ENCODE measurements at regions not wholly inside any gene's neighbourhood (a gene's known extent, or its start where the extent isn't known, plus 50 kb on each side); places are given as distances from the start of the nearest gene placed in this dataset.
A peak's percentile ranks its signal among the peaks of the same experiment; 100 is the strongest.

DNA sequence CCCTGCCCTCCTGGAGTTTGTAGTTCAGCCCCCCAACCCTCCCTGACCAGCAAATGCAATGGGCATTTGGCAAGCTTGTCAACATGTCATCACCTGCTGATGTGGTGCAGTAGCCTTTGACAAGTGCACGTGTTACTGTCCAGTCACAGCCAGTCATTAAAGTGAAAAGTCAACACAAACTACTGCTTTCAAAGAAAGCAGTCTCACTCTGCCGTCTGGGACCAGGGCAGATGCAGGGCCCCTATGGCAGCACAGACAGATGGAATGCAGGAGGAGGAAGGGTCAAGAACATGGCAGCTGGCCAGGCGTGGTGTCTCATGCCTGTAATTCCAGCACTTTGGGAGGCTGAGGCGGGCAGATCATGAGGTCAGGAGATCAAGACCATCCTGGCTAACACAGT, 222.4 kb upstream of the OSR1 start (continued):
- TF ChIP-seq, protein P1, sequence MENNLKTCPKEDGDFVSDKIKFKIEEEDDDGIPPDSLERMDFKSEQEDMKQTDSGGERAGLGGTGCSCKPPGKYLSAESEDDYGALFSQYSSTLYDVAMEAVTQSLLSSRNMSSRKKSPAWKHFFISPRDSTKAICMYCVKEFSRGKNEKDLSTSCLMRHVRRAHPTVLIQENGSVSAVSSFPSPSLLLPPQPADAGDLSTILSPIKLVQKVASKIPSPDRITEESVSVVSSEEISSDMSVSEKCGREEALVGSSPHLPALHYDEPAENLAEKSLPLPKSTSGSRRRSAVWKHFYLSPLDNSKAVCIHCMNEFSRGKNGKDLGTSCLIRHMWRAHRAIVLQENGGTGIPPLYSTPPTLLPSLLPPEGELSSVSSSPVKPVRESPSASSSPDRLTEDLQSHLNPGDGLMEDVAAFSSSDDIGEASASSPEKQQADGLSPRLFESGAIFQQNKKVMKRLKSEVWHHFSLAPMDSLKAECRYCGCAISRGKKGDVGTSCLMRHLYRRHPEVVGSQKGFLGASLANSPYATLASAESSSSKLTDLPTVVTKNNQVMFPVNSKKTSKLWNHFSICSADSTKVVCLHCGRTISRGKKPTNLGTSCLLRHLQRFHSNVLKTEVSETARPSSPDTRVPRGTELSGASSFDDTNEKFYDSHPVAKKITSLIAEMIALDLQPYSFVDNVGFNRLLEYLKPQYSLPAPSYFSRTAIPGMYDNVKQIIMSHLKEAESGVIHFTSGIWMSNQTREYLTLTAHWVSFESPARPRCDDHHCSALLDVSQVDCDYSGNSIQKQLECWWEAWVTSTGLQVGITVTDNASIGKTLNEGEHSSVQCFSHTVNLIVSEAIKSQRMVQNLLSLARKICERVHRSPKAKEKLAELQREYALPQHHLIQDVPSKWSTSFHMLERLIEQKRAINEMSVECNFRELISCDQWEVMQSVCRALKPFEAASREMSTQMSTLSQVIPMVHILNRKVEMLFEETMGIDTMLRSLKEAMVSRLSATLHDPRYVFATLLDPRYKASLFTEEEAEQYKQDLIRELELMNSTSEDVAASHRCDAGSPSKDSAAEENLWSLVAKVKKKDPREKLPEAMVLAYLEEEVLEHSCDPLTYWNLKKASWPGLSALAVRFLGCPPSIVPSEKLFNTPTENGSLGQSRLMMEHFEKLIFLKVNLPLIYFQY (CRISPR knock-in tag; IDR thresholded peaks at IDR 0.05; ENCODE audit: borderline replicate concordance): no peak
- no peak for TF ChIP-seq ZNF296 (CRISPR knock-in tag; conservative IDR thresholded peaks at IDR 0.05)
- TF ChIP-seq ZNF773 (CRISPR knock-in tag; IDR thresholded peaks at IDR 0.05; ENCODE audit: borderline replicate concordance): no peak
- TF ChIP-seq, protein P2, sequence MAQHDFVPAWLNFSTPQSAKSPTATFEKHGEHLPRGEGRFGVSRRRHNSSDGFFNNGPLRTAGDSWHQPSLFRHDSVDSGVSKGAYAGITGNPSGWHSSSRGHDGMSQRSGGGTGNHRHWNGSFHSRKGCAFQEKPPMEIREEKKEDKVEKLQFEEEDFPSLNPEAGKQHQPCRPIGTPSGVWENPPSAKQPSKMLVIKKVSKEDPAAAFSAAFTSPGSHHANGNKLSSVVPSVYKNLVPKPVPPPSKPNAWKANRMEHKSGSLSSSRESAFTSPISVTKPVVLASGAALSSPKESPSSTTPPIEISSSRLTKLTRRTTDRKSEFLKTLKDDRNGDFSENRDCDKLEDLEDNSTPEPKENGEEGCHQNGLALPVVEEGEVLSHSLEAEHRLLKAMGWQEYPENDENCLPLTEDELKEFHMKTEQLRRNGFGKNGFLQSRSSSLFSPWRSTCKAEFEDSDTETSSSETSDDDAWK (CRISPR knock-in tag; IDR thresholded peaks at IDR 0.05): no peak
- TF ChIP-seq HMGA1 (CRISPR knock-in tag; conservative IDR thresholded peaks at IDR 0.05): no peak
- no peak for TF ChIP-seq ZMAT3 (CRISPR knock-in tag; conservative IDR thresholded peaks at IDR 0.05)
- TF ChIP-seq, protein P3, sequence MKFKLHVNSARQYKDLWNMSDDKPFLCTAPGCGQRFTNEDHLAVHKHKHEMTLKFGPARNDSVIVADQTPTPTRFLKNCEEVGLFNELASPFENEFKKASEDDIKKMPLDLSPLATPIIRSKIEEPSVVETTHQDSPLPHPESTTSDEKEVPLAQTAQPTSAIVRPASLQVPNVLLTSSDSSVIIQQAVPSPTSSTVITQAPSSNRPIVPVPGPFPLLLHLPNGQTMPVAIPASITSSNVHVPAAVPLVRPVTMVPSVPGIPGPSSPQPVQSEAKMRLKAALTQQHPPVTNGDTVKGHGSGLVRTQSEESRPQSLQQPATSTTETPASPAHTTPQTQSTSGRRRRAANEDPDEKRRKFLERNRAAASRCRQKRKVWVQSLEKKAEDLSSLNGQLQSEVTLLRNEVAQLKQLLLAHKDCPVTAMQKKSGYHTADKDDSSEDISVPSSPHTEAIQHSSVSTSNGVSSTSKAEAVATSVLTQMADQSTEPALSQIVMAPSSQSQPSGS (CRISPR knock-in tag; IDR thresholded peaks at IDR 0.05): no peak
- TF ChIP-seq BHLHE40 (IDR thresholded peaks at IDR 0.05; ENCODE audit: low read length): peak; percentile 90
- no peak for TF ChIP-seq NFYB (CRISPR knock-in tag; IDR thresholded peaks at IDR 0.05)
- TF ChIP-seq, protein P4, sequence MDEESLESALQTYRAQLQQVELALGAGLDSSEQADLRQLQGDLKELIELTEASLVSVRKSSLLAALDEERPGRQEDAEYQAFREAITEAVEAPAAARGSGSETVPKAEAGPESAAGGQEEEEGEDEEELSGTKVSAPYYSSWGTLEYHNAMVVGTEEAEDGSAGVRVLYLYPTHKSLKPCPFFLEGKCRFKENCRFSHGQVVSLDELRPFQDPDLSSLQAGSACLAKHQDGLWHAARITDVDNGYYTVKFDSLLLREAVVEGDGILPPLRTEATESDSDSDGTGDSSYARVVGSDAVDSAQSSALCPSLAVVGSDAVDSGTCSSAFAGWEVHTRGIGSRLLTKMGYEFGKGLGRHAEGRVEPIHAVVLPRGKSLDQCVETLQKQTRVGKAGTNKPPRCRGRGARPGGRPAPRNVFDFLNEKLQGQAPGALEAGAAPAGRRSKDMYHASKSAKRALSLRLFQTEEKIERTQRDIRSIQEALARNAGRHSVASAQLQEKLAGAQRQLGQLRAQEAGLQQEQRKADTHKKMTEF (CRISPR knock-in tag; IDR thresholded peaks at IDR 0.05): no peak
- no peak for TF ChIP-seq GFI1 (CRISPR knock-in tag; IDR thresholded peaks at IDR 0.05; ENCODE audit: borderline replicate concordance)
- TF ChIP-seq ZNF24 (IDR thresholded peaks at IDR 0.05): no peak
- TF ChIP-seq FOXC1 (CRISPR knock-in tag; IDR thresholded peaks at IDR 0.05; ENCODE audit: borderline replicate concordance): no peak
- no peak for TF ChIP-seq PAX8 (CRISPR knock-in tag; IDR thresholded peaks at IDR 0.05; ENCODE audit: borderline replicate concordance)
- TF ChIP-seq SP140L (CRISPR knock-in tag; IDR thresholded peaks at IDR 0.05; ENCODE audit: borderline replicate concordance): no peak
- TF ChIP-seq, protein P5, sequence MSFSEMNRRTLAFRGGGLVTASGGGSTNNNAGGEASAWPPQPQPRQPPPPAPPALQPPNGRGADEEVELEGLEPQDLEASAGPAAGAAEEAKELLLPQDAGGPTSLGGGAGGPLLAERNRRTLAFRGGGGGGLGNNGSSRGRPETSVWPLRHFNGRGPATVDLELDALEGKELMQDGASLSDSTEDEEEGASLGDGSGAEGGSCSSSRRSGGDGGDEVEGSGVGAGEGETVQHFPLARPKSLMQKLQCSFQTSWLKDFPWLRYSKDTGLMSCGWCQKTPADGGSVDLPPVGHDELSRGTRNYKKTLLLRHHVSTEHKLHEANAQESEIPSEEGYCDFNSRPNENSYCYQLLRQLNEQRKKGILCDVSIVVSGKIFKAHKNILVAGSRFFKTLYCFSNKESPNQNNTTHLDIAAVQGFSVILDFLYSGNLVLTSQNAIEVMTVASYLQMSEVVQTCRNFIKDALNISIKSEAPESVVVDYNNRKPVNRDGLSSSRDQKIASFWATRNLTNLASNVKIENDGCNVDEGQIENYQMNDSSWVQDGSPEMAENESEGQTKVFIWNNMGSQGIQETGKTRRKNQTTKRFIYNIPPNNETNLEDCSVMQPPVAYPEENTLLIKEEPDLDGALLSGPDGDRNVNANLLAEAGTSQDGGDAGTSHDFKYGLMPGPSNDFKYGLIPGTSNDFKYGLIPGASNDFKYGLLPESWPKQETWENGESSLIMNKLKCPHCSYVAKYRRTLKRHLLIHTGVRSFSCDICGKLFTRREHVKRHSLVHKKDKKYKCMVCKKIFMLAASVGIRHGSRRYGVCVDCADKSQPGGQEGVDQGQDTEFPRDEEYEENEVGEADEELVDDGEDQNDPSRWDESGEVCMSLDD (CRISPR knock-in tag; IDR thresholded peaks at IDR 0.05; ENCODE audit: borderline replicate concordance): no peak
- no peak for TF ChIP-seq ZFYVE20 (CRISPR knock-in tag; IDR thresholded peaks at IDR 0.05; ENCODE audit: borderline replicate concordance, low read depth)
- no peak for TF ChIP-seq HNRNPH1 (optimal IDR thresholded peaks at IDR 0.05; ENCODE audit: low read depth, low read length)
- TF ChIP-seq SAP130 (CRISPR knock-in tag; IDR thresholded peaks at IDR 0.05; ENCODE audit: low read depth): 0 out of 2 replicates have a peak, but pooled peaks have one; percentile 29

Measured in HepG2 (cell line).